NCI-H446 (cell line): ENCODE measurements at regions not wholly inside any gene's neighbourhood (a gene's known extent, or its start where the extent isn't known, plus 50 kb on each side); places are given as distances from the start of the nearest gene placed in this dataset.
"Not testable (repeated sequence)": the region's sequence is repeated elsewhere in the genome, so short reads cannot be mapped to it uniquely, and the experiment has no call there.

Experiments
- DNase-seq, 2 experiments: peaks; one replicate each; lab custom pipeline; 2025; lab: John Stamatoyannopoulos, UW

GRCh38 chr5:101751105-101751504, 545.0 kb downstream of the SLCO4C1 start:
- no peak for DNase-seq

GRCh38 chr5:101743000-101743399, 553.1 kb downstream of the SLCO4C1 start:
- DNase-seq = not testable (repeated sequence)

- peak in 1 of 2 experiments; percentile 10 for DNase-seq
Measured at GRCh38 chr5:101728933-101729332, 567.2 kb downstream of the SLCO4C1 start.

- no peak for DNase-seq
Measured at GRCh38 chr5:101721543-101721942, 574.5 kb downstream of the SLCO4C1 start.

GRCh38 chr5:101720033-101720432, 576.1 kb downstream of the SLCO4C1 start:
- no peak for DNase-seq

- DNase-seq = no peak
Measured at GRCh38 chr5:101717721-101718120, 578.4 kb downstream of the SLCO4C1 start.

GRCh38 chr5:101716941-101717340, 579.1 kb downstream of the SLCO4C1 start:
- DNase-seq = no peak

- DNase-seq = not testable (repeated sequence)
Measured at GRCh38 chr5:101715790-101716189, 580.3 kb downstream of the SLCO4C1 start.

GRCh38 chr5:101689306-101689705, 606.8 kb downstream of the SLCO4C1 start:
- no peak for DNase-seq

- DNase-seq = no peak
Measured at GRCh38 chr5:101688156-101688555, 607.9 kb downstream of the SLCO4C1 start.

- no peak for DNase-seq
Measured at GRCh38 chr5:101687349-101687985, 608.6 kb downstream of the SLCO4C1 start.

GRCh38 chr5:101686536-101687157, 609.4 kb downstream of the SLCO4C1 start:
- DNase-seq = no peak

- peak in 1 of 2 experiments; percentile 57 for DNase-seq
Measured at GRCh38 chr5:101679816-101680215, 616.3 kb downstream of the SLCO4C1 start.

- peak; percentile 53 to 86 for DNase-seq
Measured at GRCh38 chr5:101678481-101679193, 617.4 kb downstream of the SLCO4C1 start.

- no peak for DNase-seq
Measured at GRCh38 chr5:101677961-101678360, 618.1 kb downstream of the SLCO4C1 start.

GRCh38 chr5:101676646-101677045, 619.4 kb downstream of the SLCO4C1 start:
- DNase-seq = no peak

GRCh38 chr5:101675510-101676219, 620.4 kb downstream of the SLCO4C1 start:
- DNase-seq = peak in 1 of 2 experiments; percentile 10

GRCh38 chr5:101673120-101673519, 623.0 kb downstream of the SLCO4C1 start:
- DNase-seq = no peak

- no peak for DNase-seq
Measured at GRCh38 chr5:101664071-101664791, 631.9 kb downstream of the SLCO4C1 start.

- no peak for DNase-seq
Measured at GRCh38 chr5:101663543-101663942, 632.5 kb downstream of the SLCO4C1 start.

GRCh38 chr5:101662263-101662662, 633.8 kb downstream of the SLCO4C1 start:
- DNase-seq = no peak

GRCh38 chr5:101658433-101658832, 637.7 kb downstream of the SLCO4C1 start:
- no peak for DNase-seq
